SK-N-SH treated with all-trans-retinoic acid at 6 μM for 48 hours (cell line): ENCODE measurements at regions not wholly inside any gene's neighbourhood (a gene's known extent, or its start where the extent isn't known, plus 50 kb on each side); places are given as distances from the start of the nearest gene placed in this dataset.
"Not testable (repeated sequence)": the region's sequence is repeated elsewhere in the genome, so short reads cannot be mapped to it uniquely, and the experiment has no call there.

Experiments
- ARNTL ChIP-seq: fragments of 450-650 bp; formaldehyde crosslinking; IDR thresholded peaks from 2 replicates; pipeline ENCODE4 v1.5.0; 2020; ENCODE audit warnings: low read depth, mild to moderate bottlenecking, moderate library complexity, borderline replicate concordance
- ZNF70 ChIP-seq: fragments of 450-650 bp; formaldehyde crosslinking; IDR thresholded peaks from 2 replicates; pipeline ENCODE4 v1.5.0; 2020; ENCODE audit warnings: mild to moderate bottlenecking, moderate library complexity
- TF ChIP-seq, protein P1 (sequence below): fragments of 250-450 bp; sonication (Bioruptor Pico); IDR thresholded peaks from 2 replicates; pipeline ENCODE4 v1.8.0; 2020; ENCODE audit warnings: mild to moderate bottlenecking, moderate library complexity, borderline replicate concordance

DNA sequence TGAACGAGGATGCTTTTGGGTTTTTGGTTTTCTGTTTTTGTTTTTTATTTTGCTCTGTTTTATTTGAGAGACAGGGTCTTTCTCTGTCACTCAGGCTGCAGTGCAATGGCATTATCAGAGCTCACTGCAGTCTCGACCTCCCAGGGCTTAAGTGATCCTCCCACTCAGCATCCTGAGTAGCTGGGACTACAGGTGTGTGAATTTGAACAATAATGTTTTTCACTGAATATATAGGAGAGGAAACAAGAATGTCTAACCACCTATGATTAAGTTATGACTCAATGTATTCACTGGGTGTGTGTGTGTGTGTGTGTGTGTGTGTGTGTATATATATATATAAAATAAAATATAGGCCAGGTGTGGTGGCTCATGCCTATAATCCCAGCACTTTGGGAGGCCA is 456.6 kb upstream of the SLITRK6 start:
- TF ChIP-seq ZNF70, ARNTL (CRISPR knock-in tag): not testable (repeated sequence)
- TF ChIP-seq, protein P1, sequence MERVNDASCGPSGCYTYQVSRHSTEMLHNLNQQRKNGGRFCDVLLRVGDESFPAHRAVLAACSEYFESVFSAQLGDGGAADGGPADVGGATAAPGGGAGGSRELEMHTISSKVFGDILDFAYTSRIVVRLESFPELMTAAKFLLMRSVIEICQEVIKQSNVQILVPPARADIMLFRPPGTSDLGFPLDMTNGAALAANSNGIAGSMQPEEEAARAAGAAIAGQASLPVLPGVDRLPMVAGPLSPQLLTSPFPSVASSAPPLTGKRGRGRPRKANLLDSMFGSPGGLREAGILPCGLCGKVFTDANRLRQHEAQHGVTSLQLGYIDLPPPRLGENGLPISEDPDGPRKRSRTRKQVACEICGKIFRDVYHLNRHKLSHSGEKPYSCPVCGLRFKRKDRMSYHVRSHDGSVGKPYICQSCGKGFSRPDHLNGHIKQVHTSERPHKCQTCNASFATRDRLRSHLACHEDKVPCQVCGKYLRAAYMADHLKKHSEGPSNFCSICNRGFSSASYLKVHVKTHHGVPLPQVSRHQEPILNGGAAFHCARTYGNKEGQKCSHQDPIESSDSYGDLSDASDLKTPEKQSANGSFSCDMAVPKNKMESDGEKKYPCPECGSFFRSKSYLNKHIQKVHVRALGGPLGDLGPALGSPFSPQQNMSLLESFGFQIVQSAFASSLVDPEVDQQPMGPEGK (CRISPR knock-in tag) = not testable (repeated sequence)
